Neural cell (in vitro differentiated cells): ENCODE measurements at regions not wholly inside any gene's neighbourhood (a gene's known extent, or its start where the extent isn't known, plus 50 kb on each side); places are given as distances from the start of the nearest gene placed in this dataset.

ENCODE experiments used
- H2AFZ ChIP-seq: fragments of 200-600, 300-800 bp; sonication (generic), shearing (Covaris generic); 2 replicates; pipeline ENCODE4 v1.6.0; 2014; ENCODE audit warnings: low read depth, mild to moderate bottlenecking, antibody characterized with exemption, low read length, moderate library complexity
- H3F3A ChIP-seq: fragments of 200-600 bp; shearing (Covaris generic); 2 replicates; pipeline ENCODE4 v1.6.1; 2016; ENCODE audit warnings: mild to moderate bottlenecking, moderate library complexity, mixed read lengths, antibody characterized with exemption, low read length; ENCODE audit not compliant: insufficient read depth, poor library complexity, severe bottlenecking
- H3K27ac ChIP-seq: fragments of 200-600, 300-800 bp; sonication (generic), shearing (Covaris generic); 2 replicates; pipeline ENCODE4 v1.5.1; 2014; ENCODE audit warnings: mild to moderate bottlenecking, low read length, moderate library complexity
- H3K27me3 ChIP-seq: fragments of 300-800, 200-600 bp; sonication (generic), shearing (Covaris generic); 2 replicates; pipeline ENCODE4 v1.6.0; 2014; ENCODE audit warnings: mild to moderate bottlenecking, low read depth, low read length, moderate library complexity; ENCODE audit not compliant: insufficient read depth
- H3K36me3 ChIP-seq: fragments of 300-800, 200-600 bp; sonication (generic), shearing (Covaris generic); 2 replicates; pipeline ENCODE4 v1.5.1; 2014; ENCODE audit warnings: mild to moderate bottlenecking, antibody characterized with exemption, low read length, moderate library complexity; ENCODE audit not compliant: insufficient read depth
- H3K4me2 ChIP-seq: fragments of 300-800, 200-600 bp; sonication (generic), shearing (Covaris generic); 2 replicates; pipeline ENCODE4 v1.6.0; 2014; ENCODE audit warnings: mild to moderate bottlenecking, low read length
- H3K4me3 ChIP-seq: fragments of 300-800, 200-600 bp; sonication (generic), shearing (Covaris generic); 2 replicates; pipeline ENCODE4 v1.5.1; 2014; ENCODE audit warnings: mild to moderate bottlenecking, low read length, moderate library complexity
- H3K79me2 ChIP-seq: fragments of 200-600 bp; shearing (Covaris generic); replicated peaks from 2 replicates; pipeline ENCODE4 v1.6.0; 2014; ENCODE audit warnings: mild to moderate bottlenecking, low read length, moderate library complexity; ENCODE audit not compliant: insufficient read depth
- H3K9ac ChIP-seq: fragments of 300-800, 200-600 bp; sonication (generic), shearing (Covaris generic); 2 replicates; pipeline ENCODE4 v1.6.1; 2016; ENCODE audit warnings: mild to moderate bottlenecking, low read length, mixed read lengths
- H3K9me2 ChIP-seq: fragments of 200-600 bp; shearing (Covaris generic); 2 replicates; pipeline ENCODE4 v1.6.1; 2016; ENCODE audit warnings: mild to moderate bottlenecking, low read length, mixed read lengths; ENCODE audit not compliant: insufficient read depth
- H3K9me3 ChIP-seq: fragments of 200-600, 300-800 bp; sonication (generic), shearing (Covaris generic); 2 replicates; pipeline ENCODE4 v1.6.1; 2016; ENCODE audit warnings: mild to moderate bottlenecking, mixed run types, low read length, moderate library complexity, mixed read lengths
- H4K20me1 ChIP-seq: fragments of 200-600 bp; shearing (Covaris generic); 2 replicates; pipeline ENCODE4 v1.6.1; 2016; ENCODE audit warnings: mild to moderate bottlenecking, mixed run types; ENCODE audit not compliant: insufficient read depth
- EP300 ChIP-seq: fragments of 450-650 bp; conservative IDR thresholded peaks from 2 replicates; pipeline ENCODE4 v1.6.1; 2014; ENCODE audit warnings: antibody characterized with exemption, mild to moderate bottlenecking, moderate library complexity; ENCODE audit not compliant: poor library complexity, severe bottlenecking
- EZH2 ChIP-seq: fragments of 200-600, 300-800 bp; shearing (Covaris generic), sonication (generic); IDR thresholded peaks from 2 replicates; pipeline ENCODE4 v1.6.1; 2014; ENCODE audit warnings: antibody characterized with exemption, low read length, borderline replicate concordance, mild to moderate bottlenecking; ENCODE audit not compliant: insufficient read depth, poor library complexity, severe bottlenecking
- MXI1 ChIP-seq: fragments of 450-650 bp; conservative IDR thresholded peaks from 2 replicates; pipeline ENCODE4 v1.6.1; 2014; ENCODE audit warnings: antibody characterized with exemption, mild to moderate bottlenecking; ENCODE audit not compliant: poor library complexity, severe bottlenecking
- POLR2AphosphoS5 ChIP-seq: IDR thresholded peaks from 2 replicates; pipeline ENCODE4 v1.6.1; 2012
- RAD21 ChIP-seq: fragments of 450-650 bp; conservative IDR thresholded peaks from 2 replicates; pipeline ENCODE4 v1.6.1; 2014; ENCODE audit warnings: antibody characterized with exemption, mild to moderate bottlenecking, moderate library complexity
- SMC3 ChIP-seq: fragments of 450-650 bp; conservative IDR thresholded peaks from 2 replicates; pipeline ENCODE4 v1.6.1; 2014; ENCODE audit warnings: antibody characterized with exemption, mild to moderate bottlenecking, moderate library complexity; ENCODE audit not compliant: poor library complexity
- TAF1 ChIP-seq: IDR thresholded peaks from 2 replicates; pipeline ENCODE4 v1.6.1; 2012; ENCODE audit warnings: low read depth
- TF ChIP-seq, protein P1 (sequence below): IDR thresholded peaks from 2 replicates; pipeline ENCODE4 v1.6.1; 2012; ENCODE audit warnings: borderline replicate concordance
- TF ChIP-seq, protein P2 (sequence below): fragments of 450-650 bp; IDR thresholded peaks from 2 replicates; pipeline ENCODE4 v1.5.1; 2014; ENCODE audit warnings: antibody characterized with exemption, mild to moderate bottlenecking, moderate library complexity; ENCODE audit not compliant: poor library complexity, severe bottlenecking

DNA sequence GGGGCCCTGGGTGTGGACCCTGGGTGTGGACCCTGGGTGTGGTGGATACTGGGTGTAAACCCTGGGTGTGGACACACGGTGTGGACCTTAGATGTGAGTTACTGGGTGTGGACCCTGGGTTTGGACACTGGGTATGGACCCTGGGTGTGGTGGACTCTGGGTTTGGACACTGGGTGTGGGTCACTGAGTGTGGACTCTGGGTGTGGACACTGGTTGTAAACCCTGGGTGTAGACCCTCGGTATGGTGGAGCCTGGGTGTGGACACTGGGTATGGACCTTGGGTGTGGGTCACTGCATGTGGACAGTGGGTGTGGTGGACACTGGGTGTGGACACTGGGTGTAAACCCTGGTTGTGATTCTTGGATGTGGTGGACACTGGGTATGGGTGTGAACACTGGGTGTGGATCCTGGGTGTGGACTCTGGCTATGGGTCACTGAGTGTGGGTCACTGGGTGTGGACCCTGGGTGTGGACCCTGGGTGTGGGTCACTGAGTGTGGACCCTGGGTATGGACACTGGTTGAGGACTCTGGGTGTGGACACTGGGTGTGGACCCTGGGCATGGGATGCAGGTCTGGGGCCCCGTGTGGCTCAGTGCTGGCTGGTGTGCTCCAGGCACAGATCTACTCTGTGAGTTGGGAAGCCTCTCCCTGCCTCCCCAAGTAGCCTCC, 356.2 kb downstream of the GLRX3 start:
- Histone ChIP-seq H3K27me3 (peaks cover 14% of the 10 kb centered on the region), H3K9me3 (no peaks in the 10 kb centered on the region), H4K20me1 (no peaks in the 10 kb centered on the region), H3K4me3 (no peak overlapping the region), H3K4me2 (no peak overlapping the region), H3F3A (no peaks in the 10 kb centered on the region), H3K9ac (no peak overlapping the region), H3K9me2 (no peaks in the 10 kb centered on the region), H3K79me2 (no peaks in the 10 kb centered on the region), H2AFZ (no peak overlapping the region), H3K27ac (no peak overlapping the region), H3K36me3 (no peaks in the 10 kb centered on the region)
- TF ChIP-seq, protein P1, sequence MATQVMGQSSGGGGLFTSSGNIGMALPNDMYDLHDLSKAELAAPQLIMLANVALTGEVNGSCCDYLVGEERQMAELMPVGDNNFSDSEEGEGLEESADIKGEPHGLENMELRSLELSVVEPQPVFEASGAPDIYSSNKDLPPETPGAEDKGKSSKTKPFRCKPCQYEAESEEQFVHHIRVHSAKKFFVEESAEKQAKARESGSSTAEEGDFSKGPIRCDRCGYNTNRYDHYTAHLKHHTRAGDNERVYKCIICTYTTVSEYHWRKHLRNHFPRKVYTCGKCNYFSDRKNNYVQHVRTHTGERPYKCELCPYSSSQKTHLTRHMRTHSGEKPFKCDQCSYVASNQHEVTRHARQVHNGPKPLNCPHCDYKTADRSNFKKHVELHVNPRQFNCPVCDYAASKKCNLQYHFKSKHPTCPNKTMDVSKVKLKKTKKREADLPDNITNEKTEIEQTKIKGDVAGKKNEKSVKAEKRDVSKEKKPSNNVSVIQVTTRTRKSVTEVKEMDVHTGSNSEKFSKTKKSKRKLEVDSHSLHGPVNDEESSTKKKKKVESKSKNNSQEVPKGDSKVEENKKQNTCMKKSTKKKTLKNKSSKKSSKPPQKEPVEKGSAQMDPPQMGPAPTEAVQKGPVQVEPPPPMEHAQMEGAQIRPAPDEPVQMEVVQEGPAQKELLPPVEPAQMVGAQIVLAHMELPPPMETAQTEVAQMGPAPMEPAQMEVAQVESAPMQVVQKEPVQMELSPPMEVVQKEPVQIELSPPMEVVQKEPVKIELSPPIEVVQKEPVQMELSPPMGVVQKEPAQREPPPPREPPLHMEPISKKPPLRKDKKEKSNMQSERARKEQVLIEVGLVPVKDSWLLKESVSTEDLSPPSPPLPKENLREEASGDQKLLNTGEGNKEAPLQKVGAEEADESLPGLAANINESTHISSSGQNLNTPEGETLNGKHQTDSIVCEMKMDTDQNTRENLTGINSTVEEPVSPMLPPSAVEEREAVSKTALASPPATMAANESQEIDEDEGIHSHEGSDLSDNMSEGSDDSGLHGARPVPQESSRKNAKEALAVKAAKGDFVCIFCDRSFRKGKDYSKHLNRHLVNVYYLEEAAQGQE: no peak
- no peak for TF ChIP-seq EP300
- TF ChIP-seq MXI1: no peak
- no peak for TF ChIP-seq TAF1
- TF ChIP-seq, protein P2, sequence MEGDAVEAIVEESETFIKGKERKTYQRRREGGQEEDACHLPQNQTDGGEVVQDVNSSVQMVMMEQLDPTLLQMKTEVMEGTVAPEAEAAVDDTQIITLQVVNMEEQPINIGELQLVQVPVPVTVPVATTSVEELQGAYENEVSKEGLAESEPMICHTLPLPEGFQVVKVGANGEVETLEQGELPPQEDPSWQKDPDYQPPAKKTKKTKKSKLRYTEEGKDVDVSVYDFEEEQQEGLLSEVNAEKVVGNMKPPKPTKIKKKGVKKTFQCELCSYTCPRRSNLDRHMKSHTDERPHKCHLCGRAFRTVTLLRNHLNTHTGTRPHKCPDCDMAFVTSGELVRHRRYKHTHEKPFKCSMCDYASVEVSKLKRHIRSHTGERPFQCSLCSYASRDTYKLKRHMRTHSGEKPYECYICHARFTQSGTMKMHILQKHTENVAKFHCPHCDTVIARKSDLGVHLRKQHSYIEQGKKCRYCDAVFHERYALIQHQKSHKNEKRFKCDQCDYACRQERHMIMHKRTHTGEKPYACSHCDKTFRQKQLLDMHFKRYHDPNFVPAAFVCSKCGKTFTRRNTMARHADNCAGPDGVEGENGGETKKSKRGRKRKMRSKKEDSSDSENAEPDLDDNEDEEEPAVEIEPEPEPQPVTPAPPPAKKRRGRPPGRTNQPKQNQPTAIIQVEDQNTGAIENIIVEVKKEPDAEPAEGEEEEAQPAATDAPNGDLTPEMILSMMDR: no peak
- no peak for TF ChIP-seq RAD21
- TF ChIP-seq EZH2: no peak

DNA sequence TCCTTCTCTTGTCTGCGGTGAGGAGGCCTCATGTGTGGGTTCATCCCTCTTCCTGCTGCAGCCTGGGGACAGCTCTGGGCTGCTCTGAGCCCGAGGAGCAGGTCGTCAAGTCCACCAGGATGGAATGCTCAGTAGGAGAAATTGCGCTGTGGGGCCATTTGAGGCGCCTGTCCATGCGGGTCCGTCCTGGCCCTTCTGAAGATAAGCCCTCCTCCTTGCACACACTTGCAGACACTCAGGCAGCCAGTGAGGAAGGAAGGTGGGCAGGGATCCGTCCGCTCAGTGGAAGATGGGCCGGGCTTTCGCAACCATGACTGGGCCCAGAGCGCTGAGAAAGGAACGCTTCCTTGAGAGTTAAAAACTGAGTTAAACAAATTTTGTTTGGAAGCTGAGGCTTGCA, 356.8 kb downstream of the GLRX3 start:
- H3K9me3 ChIP-seq: no peaks in the 10 kb centered on the region
- no peaks in the 10 kb centered on the region for H3F3A ChIP-seq
- no peaks in the 10 kb centered on the region for H3K9me2 ChIP-seq
- H2AFZ ChIP-seq: no peak overlapping the region
- H3K4me2 ChIP-seq: no peak overlapping the region
- no peak overlapping the region for H3K4me3 ChIP-seq
- peaks cover 14% of the 10 kb centered on the region for H3K27me3 ChIP-seq
- H3K79me2 ChIP-seq: no peaks in the 10 kb centered on the region
- no peak for TF ChIP-seq EP300
- no peak for TF ChIP-seq EZH2
- TF ChIP-seq SMC3: no peak
- TF ChIP-seq RAD21: no peak
- TF ChIP-seq, protein P1: no peak
- TF ChIP-seq POLR2AphosphoS5: no peak
- no peak for TF ChIP-seq TAF1
- TF ChIP-seq, protein P2: no peak
- no peak overlapping the region for H3K27ac ChIP-seq
- no peak overlapping the region for H3K9ac ChIP-seq
- no peaks in the 10 kb centered on the region for H3K36me3 ChIP-seq
- no peaks in the 10 kb centered on the region for H4K20me1 ChIP-seq
